GM12878 (cell line): ENCODE measurements at regions not wholly inside any gene's neighbourhood (a gene's known extent, or its start where the extent isn't known, plus 50 kb on each side); places are given as distances from the start of the nearest gene placed in this dataset.

Experiments used
- ATAC-seq: fragments of 200-7000 bp; cut with Tn5 transposase; 3 replicates; pipeline ENCODE4 v1.9.1; 2020; ENCODE audit warnings: mild to moderate bottlenecking, moderate library complexity
- BruUV-seq: library from RNA; stranded (reverse); fragments of 400-500 nt; replicated peaks from 2 replicates; lab custom pipeline; 2021; lab: Mats Ljungman, UMichigan
- CTCF ChIA-PET: fragments of 300-600 bp; sonication (Branson Sonifier 250); formaldehyde crosslinking; extraction: SDS; loops from one replicate; lab custom pipeline; 2021; ENCODE audit warnings: inconsistent platforms; lab: Yijun Ruan, JAX
- POLR2A ChIA-PET: fragments of 350-600 bp; formaldehyde crosslinking; extraction: SDS; loops from one replicate; lab custom pipeline; 2021; ENCODE audit warnings: inconsistent platforms; lab: Charles Lee
- RAD21 ChIA-PET: fragments of 300-600 bp; sonication (Branson Sonifier 250); formaldehyde crosslinking; loops from one replicate; lab custom pipeline; 2023; ENCODE audit warnings: antibody characterized with exemption; ENCODE audit not compliant: unreplicated experiment; lab: Charles Lee
- SMC1A ChIA-PET: fragments of 300-600 bp; sonication (Branson Sonifier 250); formaldehyde crosslinking; loops from one replicate; lab custom pipeline; 2023; ENCODE audit not compliant: unreplicated experiment, uncharacterized antibody; lab: Charles Lee
- DNase-seq: peaks from one replicate; pipeline ENCODE4 v3.0.0-alpha.2; 2011; ENCODE audit warnings: low read depth, low spot score
- FAIRE-seq: peaks from 3 replicates; lab custom pipeline; 2011; peaks lifted over from hg19 to GRCh38; lab: Jason Lieb, UNC
- H2AFZ ChIP-seq: 2 replicates; pipeline ENCODE4 v1.6.0; 2011; ENCODE audit warnings: low read depth, low read length, control low read depth; ENCODE audit not compliant: control insufficient read depth
- H3K27ac ChIP-seq: 2 replicates; pipeline ENCODE4 v1.5.1; 2011; ENCODE audit warnings: control low read depth; ENCODE audit not compliant: control insufficient read depth, insufficient read depth
- H3K27me3 ChIP-seq, 2 experiments: replicated peaks in 1 of 2; 2 replicates each; pipeline versions ENCODE4 v1.6.0 to v1.6.1; 2011; ENCODE audit warnings: low read length in 1 of 2; ENCODE audit not compliant: control insufficient read depth in 2 of 2, insufficient read depth in 2 of 2
- H3K36me3 ChIP-seq, 2 experiments: 2 replicates each; pipeline ENCODE4 v1.5.1; 2011; ENCODE audit warnings: low read length in 1 of 2; ENCODE audit not compliant: control insufficient read depth in 2 of 2, insufficient read depth in 2 of 2
- H3K4me1 ChIP-seq: 2 replicates; pipeline ENCODE4 v1.6.1; 2011; ENCODE audit warnings: mild to moderate bottlenecking, low read length, moderate library complexity, mixed read lengths; ENCODE audit not compliant: control insufficient read depth, insufficient read depth
- H3K4me2 ChIP-seq: 2 replicates; pipeline ENCODE4 v1.6.0; 2011; ENCODE audit warnings: control low read depth; ENCODE audit not compliant: control insufficient read depth, insufficient read depth
- H3K4me3 ChIP-seq: fragments of 200-600 bp; sonication (generic); 2 replicates; pipeline ENCODE4 v1.5.1; 2016
- H3K79me2 ChIP-seq: 2 replicates; pipeline ENCODE4 v1.6.0; 2011; ENCODE audit warnings: low read length; ENCODE audit not compliant: control insufficient read depth, insufficient read depth
- H3K9ac ChIP-seq: 2 replicates; pipeline ENCODE4 v1.8.0; 2011; ENCODE audit warnings: low read length, control low read depth, mixed read lengths; ENCODE audit not compliant: control insufficient read depth, insufficient read depth
- H3K9me3 ChIP-seq: replicated peaks from 3 replicates; pipeline ENCODE4 v1.5.1; 2011; ENCODE audit warnings: mild to moderate bottlenecking, low read length; ENCODE audit not compliant: control insufficient read depth, insufficient read depth
- H4K20me1 ChIP-seq: 2 replicates; pipeline ENCODE4 v1.6.0; 2011; ENCODE audit not compliant: control insufficient read depth, insufficient read depth
- HDAC6 ChIP-seq: fragments of 200-600 bp; sonication (generic); IDR thresholded peaks from one replicate; pipeline ENCODE4 v1.8.0; 2017; ENCODE audit warnings: antibody characterized with exemption; ENCODE audit not compliant: unreplicated experiment
- JUNB ChIP-seq: IDR thresholded peaks from 2 replicates; pipeline ENCODE4 v1.6.1; 2016; ENCODE audit warnings: antibody characterized with exemption, mild to moderate bottlenecking
- KAT2A ChIP-seq: conservative IDR thresholded peaks from 2 replicates; pipeline ENCODE4 v1.6.1; 2011; ENCODE audit warnings: low read depth, low read length; ENCODE audit not compliant: control insufficient read depth
- POU2F2 ChIP-seq: IDR thresholded peaks from 3 replicates; pipeline ENCODE4 v1.6.1; 2011; ENCODE audit warnings: low read depth, mild to moderate bottlenecking, low read length, borderline replicate concordance
- SUPT20H ChIP-seq: IDR thresholded peaks from 2 replicates; pipeline ENCODE4 v1.6.1; 2011; ENCODE audit warnings: low read depth, mild to moderate bottlenecking, low read length, moderate library complexity, borderline replicate concordance; ENCODE audit not compliant: control insufficient read depth
- WGBS: methylation state at CpG from one replicate; pipeline ENCODE4 v1.1.6; 2016; ENCODE audit warnings: low lambda C conversion rate; ENCODE audit not compliant: insufficient replicate concordance, insufficient coverage; ENCODE audit errors: missing lambda C conversion rate; 5-methylcytosine and 5-hydroxymethylcytosine counted together
- in situ Hi-C: fragments of 300-500 bp; cut with MboI; formaldehyde crosslinking; loops from 9 replicates; pipeline ENCODE4 v1.14.3; 2018; ENCODE audit warnings: mixed read lengths
- intact Hi-C: fragments of 100-400 bp; cut with micrococcal nuclease; formaldehyde crosslinking; loops from one replicate; pipeline ENCODE4 v1.14.2; 2022; ENCODE audit not compliant: unreplicated experiment

- POLR2A ChIA-PET: no interaction called here
- no TSS peak for BruUV-seq
These were observed 324.5 kb upstream of the UBE2E3 start for GRCh38 chr2:180655842-180656454.

GRCh38 chr2:180655393-180655792 lies 325.0 kb upstream of the UBE2E3 start:
- CTCF ChIA-PET: no interaction called here
- H2AFZ ChIP-seq: no peak overlapping the region
- H3K9ac ChIP-seq: no peak overlapping the region
- intact Hi-C loops (no loop called here), in situ Hi-C loops (no loop called here)
- no peak overlapping the region for H3K4me2 ChIP-seq
- H3K27me3 ChIP-seq: no peaks in the 10 kb centered on the region
- TF ChIP-seq JUNB: no peak
- TF ChIP-seq KAT2A: no peak
- no peak overlapping the region for H3K27ac ChIP-seq
- H4K20me1 ChIP-seq: no peaks in the 10 kb centered on the region; the same call in 1 of the 2 replicates
- DNase-seq: no peak
- BruUV-seq: no TSS peak
- no peaks in the 10 kb centered on the region for H3K36me3 ChIP-seq
- no peak overlapping the region for H3K4me3 ChIP-seq
- no peaks in the 10 kb centered on the region for H3K79me2 ChIP-seq
- FAIRE-seq: no peak
- no peaks in the 10 kb centered on the region for H3K9me3 ChIP-seq
- WGBS: 0% methylated on average over 2 of the region's 2 CpGs
- H3K4me1 ChIP-seq: no peaks in the 10 kb centered on the region
- RAD21 ChIA-PET: interaction anchor here (0.9 kb wide), 1 partner anchor 414 kb away, joined by 3 read pairs; no protein-coding TSS in a partner anchor
- SMC1A ChIA-PET: interaction anchor here (1.3 kb wide), 1 partner anchor 13 kb away, joined by 3 read pairs; no protein-coding TSS in a partner anchor
- POLR2A ChIA-PET: no interaction called here
- ATAC-seq: no peak

More at GRCh38 chr2:180655842-180656454, 324.5 kb upstream of the UBE2E3 start:
- intact Hi-C loops: no loop called here
- ChIA-PET RAD21 (no interaction called here), SMC1A (no interaction called here), CTCF (no interaction called here)
- Histone ChIP-seq H3K4me3 (no peak overlapping the region), H3K79me2 (no peaks in the 10 kb centered on the region), H3K9me3 (no peaks in the 10 kb centered on the region), H3K36me3 (no peaks in the 10 kb centered on the region), H2AFZ (no peak overlapping the region), H3K27me3 (no peaks in the 10 kb centered on the region), H3K9ac (no peak overlapping the region), H4K20me1 (no peaks in the 10 kb centered on the region; the same call in 1 of the 2 replicates), H3K4me2 (no peak overlapping the region), H3K4me1 (no peaks in the 10 kb centered on the region), H3K27ac (no peak overlapping the region)
- FAIRE-seq: no peak
- in situ Hi-C loops: no loop called here
- no peak for DNase-seq
- TF ChIP-seq HDAC6 (no peak), SUPT20H (no peak), POU2F2 (no peak)
- no peak for ATAC-seq
- WGBS: 0% methylated on average over 1 of the region's 1 CpG
